IMR-90 (cell line): ENCODE measurements at regions not wholly inside any gene's neighbourhood (a gene's known extent, or its start where the extent isn't known, plus 50 kb on each side); places are given as distances from the start of the nearest gene placed in this dataset.
A peak's percentile ranks its signal among the peaks of the same experiment; 100 is the strongest.

Experiments used
- ATAC-seq: fragments of 200-7000 bp; cut with Tn5 transposase; 2 replicates; pipeline ENCODE4 v1.9.1; 2020; ENCODE audit warnings: low read depth, mild to moderate bottlenecking, moderate library complexity
- BruUV-seq: library from RNA; stranded (reverse); fragments of 400-500 nt; replicated peaks from 2 replicates; lab custom pipeline; 2021; lab: Mats Ljungman, UMichigan
- CTCF ChIA-PET: fragments of 300-600 bp; formaldehyde crosslinking; extraction: SDS; loops from one replicate; lab custom pipeline; 2021; ENCODE audit warnings: antibody characterized with exemption; lab: Yijun Ruan, JAX
- POLR2A ChIA-PET: fragments of 300-600 bp; sonication (Branson Sonifier 250); formaldehyde crosslinking; loops from one replicate; lab custom pipeline; 2022; ENCODE audit warnings: antibody characterized with exemption; ENCODE audit not compliant: unreplicated experiment; lab: Charles Lee
- DNase-seq: peaks from one replicate; pipeline ENCODE4 v3.0.0; 2013
- H2AFZ ChIP-seq: replicated peaks from 2 replicates; pipeline ENCODE3; 2013; ENCODE audit warnings: low read length, mild to moderate bottlenecking; ENCODE audit not compliant: poor library complexity
- H2AK5ac ChIP-seq: 2 replicates; pipeline ENCODE4 v1.6.1; 2013; ENCODE audit warnings: low read depth, low read length, inconsistent platforms
- H2AK9ac ChIP-seq: replicated peaks from 2 replicates; pipeline ENCODE3; 2013; ENCODE audit warnings: mild to moderate bottlenecking, low read depth, low read length, moderate library complexity; ENCODE audit not compliant: poor library complexity
- H2BK120ac ChIP-seq: 2 replicates; pipeline ENCODE4 v1.6.1; 2013; ENCODE audit warnings: low read depth, low read length, inconsistent platforms
- H2BK15ac ChIP-seq: 3 replicates; pipeline ENCODE4 v1.6.1; 2013; ENCODE audit warnings: low read depth, low read length, inconsistent platforms
- H2BK20ac ChIP-seq: 2 replicates; pipeline ENCODE4 v1.6.1; 2013; ENCODE audit warnings: low read depth, mild to moderate bottlenecking, inconsistent platforms, low read length, moderate library complexity
- H2BK5ac ChIP-seq: 2 replicates; pipeline ENCODE4 v1.6.1; 2013; ENCODE audit warnings: mild to moderate bottlenecking, low read depth, low read length, inconsistent platforms; ENCODE audit not compliant: poor library complexity, severe bottlenecking
- H3K14ac ChIP-seq: replicated peaks from 2 replicates; pipeline ENCODE4 v1.6.1; 2013; ENCODE audit warnings: low read depth, low read length, inconsistent platforms
- H3K18ac ChIP-seq: 2 replicates; pipeline ENCODE4 v1.6.1; 2013; ENCODE audit warnings: low read depth, low read length, control low read depth
- H3K23ac ChIP-seq: 2 replicates; pipeline ENCODE4 v1.6.1; 2013; ENCODE audit warnings: low read depth, low read length, inconsistent platforms
- H3K27ac ChIP-seq: 2 replicates; pipeline ENCODE4 v1.5.1; 2013; ENCODE audit warnings: mild to moderate bottlenecking, control low read depth, low read length; ENCODE audit not compliant: insufficient read depth
- H3K27me3 ChIP-seq: 2 replicates; pipeline ENCODE4 v1.6.1; 2013; ENCODE audit warnings: low read length; ENCODE audit not compliant: control insufficient read depth, insufficient read depth
- H3K36me3 ChIP-seq: 2 replicates; pipeline ENCODE4 v1.6.1; 2013; ENCODE audit warnings: low read length, mixed read lengths; ENCODE audit not compliant: control insufficient read depth, insufficient read depth
- H3K4ac ChIP-seq: 2 replicates; pipeline ENCODE4 v1.6.1; 2013; ENCODE audit warnings: low read depth, low read length, inconsistent platforms
- H3K4me1 ChIP-seq: 2 replicates; pipeline ENCODE4 v1.6.1; 2013; ENCODE audit warnings: low read length, mixed read lengths; ENCODE audit not compliant: control insufficient read depth, insufficient read depth
- H3K4me2 ChIP-seq: 2 replicates; pipeline ENCODE4 v1.6.1; 2013; ENCODE audit warnings: low read depth, mild to moderate bottlenecking, control low read depth, low read length, moderate library complexity
- H3K4me3 ChIP-seq: 2 replicates; pipeline ENCODE4 v1.5.1; 2013; ENCODE audit warnings: low read depth, mild to moderate bottlenecking, control low read depth, low read length, moderate library complexity; ENCODE audit not compliant: insufficient read depth
- H3K56ac ChIP-seq: 2 replicates; pipeline ENCODE4 v1.6.1; 2013; ENCODE audit warnings: low read length, inconsistent platforms; ENCODE audit not compliant: insufficient read depth; ENCODE audit errors: extremely low read depth
- H3K79me1 ChIP-seq, 2 experiments: 2 replicates each; pipeline ENCODE4 v1.6.1; 2013; ENCODE audit warnings: low read length in 2 of 2, inconsistent platforms in 1 of 2, low read depth in 1 of 2
- H3K9ac ChIP-seq: 2 replicates; pipeline ENCODE4 v1.6.1; 2013; ENCODE audit warnings: low read depth, low read length, control low read depth
- H3K9me1 ChIP-seq: 2 replicates; pipeline ENCODE4 v1.6.1; 2013; ENCODE audit warnings: low read length, inconsistent platforms; ENCODE audit not compliant: insufficient read depth
- H3K9me3 ChIP-seq: 2 replicates; pipeline ENCODE4 v1.6.1; 2013; ENCODE audit warnings: low read length; ENCODE audit not compliant: control insufficient read depth, insufficient read depth
- H4K20me1 ChIP-seq: 2 replicates; pipeline ENCODE4 v1.6.1; 2013; ENCODE audit warnings: low read length, inconsistent platforms; ENCODE audit not compliant: insufficient read depth
- H4K5ac ChIP-seq: 2 replicates; pipeline ENCODE4 v1.6.1; 2013; ENCODE audit warnings: mild to moderate bottlenecking, low read depth, low read length, control low read depth
- H4K8ac ChIP-seq, 2 experiments: 2 replicates each; pipeline ENCODE4 v1.6.1; 2013; ENCODE audit warnings: low read depth in 2 of 2, low read length in 2 of 2, control low read depth in 1 of 2, inconsistent platforms in 1 of 2
- H4K91ac ChIP-seq: 2 replicates; pipeline ENCODE4 v1.6.1; 2013; ENCODE audit warnings: low read depth, low read length, inconsistent platforms; ENCODE audit not compliant: insufficient read depth
- CEBPB ChIP-seq: IDR thresholded peaks from 2 replicates; pipeline ENCODE4 v1.6.1; 2012; ENCODE audit warnings: low read depth, low read length, improper control_type of control experiment
- MAFK ChIP-seq: IDR thresholded peaks from 2 replicates; pipeline ENCODE4 v1.6.1; 2012; ENCODE audit warnings: low read depth, low read length, improper control_type of control experiment
- RAD21 ChIP-seq: IDR thresholded peaks from 2 replicates; pipeline ENCODE4 v1.6.1; 2012; ENCODE audit warnings: low read length, improper control_type of control experiment
- RCOR1 ChIP-seq: IDR thresholded peaks from 2 replicates; pipeline ENCODE4 v1.6.1; 2012; ENCODE audit warnings: mild to moderate bottlenecking, low read length, improper control_type of control experiment; ENCODE audit not compliant: insufficient replicate concordance
- WGBS, 2 experiments: methylation state at CpG; one replicate each; pipeline versions ENCODE4 v1.1.5 to v1.1.7; 2013; ENCODE audit warnings: missing lambda C conversion rate in 2 of 2; ENCODE audit not compliant: insufficient read length in 1 of 2; ENCODE audit errors: extremely low coverage in 2 of 2; 5-methylcytosine and 5-hydroxymethylcytosine counted together
- dilution Hi-C: fragments of 300-500 bp; cut with HindIII; formaldehyde crosslinking; loops from one replicate; pipeline ENCODE4 v1.14.3; 2018; ENCODE audit warnings: low sequenced_read_pairs; ENCODE audit not compliant: unreplicated experiment
- in situ Hi-C: fragments of 300-500 bp; cut with MboI; formaldehyde crosslinking; loops from 3 replicates; pipeline ENCODE4 v1.14.3; 2019; ENCODE audit warnings: low sequenced_read_pairs, inconsistent platforms, mixed read lengths
- intact Hi-C: fragments of 100-400 bp; cut with micrococcal nuclease; formaldehyde crosslinking; loops from 2 replicates; pipeline ENCODE4 v1.10.0; 2022

GRCh38 chr2:150586858-150587257 lies 99.4 kb upstream of the RND3 start:
- peak overlapping the region; percentile 48; the same call in 1 of the 2 replicates for H3K23ac ChIP-seq
- peak overlapping the region; percentile 72; the same call in 1 of the 2 replicates for H3K27ac ChIP-seq
- H3K9me3 ChIP-seq = no peaks in the 10 kb centered on the region
- H3K18ac ChIP-seq = peak overlapping the region; percentile 63
- H3K36me3 ChIP-seq = no peaks in the 10 kb centered on the region
- dilution Hi-C loops = no loop called here
- peak overlapping the region; percentile 75; the same call in 1 of the 2 replicates for H2BK20ac ChIP-seq
- ATAC-seq (peak; percentile 41), DNase-seq (peak; percentile 71)
- peak overlapping the region; percentile 65 for H4K5ac ChIP-seq
- peaks cover 0 to 9% of the 10 kb centered on the region in 2 experiments; a peak in 1 of 4 replicates for H3K79me1 ChIP-seq
- TF ChIP-seq RCOR1 (no peak), MAFK (no peak), RAD21 (no peak), CEBPB (peak; percentile 60)
- intact Hi-C loops = no loop called here
- H2AK5ac ChIP-seq = peak overlapping the region; percentile 69; the same call in 1 of the 2 replicates
- ChIA-PET POLR2A (interaction anchor here (1.2 to 2.2 kb wide), 3 partner anchors 14 to 102 kb away, joined by 3 to 13 read pairs (median 9); no protein-coding TSS in a partner anchor), CTCF (interaction anchor here (0.7 to 1.0 kb wide), 2 partner anchors 19 to 24 kb away, joined by 3 to 4 read pairs; no protein-coding TSS in a partner anchor)
- H3K4me1 ChIP-seq = peaks cover 20% of the 10 kb centered on the region
- peak overlapping the region; percentile 39 for H3K14ac ChIP-seq
- 0 out of 2 replicates have a peak, but pooled peaks cover 6% of the 10 kb centered on the region for H3K9me1 ChIP-seq
- BruUV-seq = no TSS peak
- peak overlapping the region; percentile 87 for H2BK120ac ChIP-seq
- no peak overlapping the region for H2AK9ac ChIP-seq
- H3K27me3 ChIP-seq = no peaks in the 10 kb centered on the region
- in situ Hi-C loops = no loop called here
- peak overlapping the region; percentile 51 for H4K91ac ChIP-seq
- no peak overlapping the region for H3K9ac ChIP-seq
- H2AFZ ChIP-seq = no peak overlapping the region
- H2BK15ac ChIP-seq = peak overlapping the region; percentile 17; the same call in 2 of the 3 replicates
- peak overlapping the region; percentile 16; the same call in 1 of the 2 replicates for H3K56ac ChIP-seq
- peak overlapping the region; percentile 87 for H2BK5ac ChIP-seq
- no CpG with 5 or more reads among the region's 3 CpGs for WGBS, 2 experiments
- peak overlapping the region in 1 of 2 experiments; percentile 63; a peak in 2 of 4 replicates for H4K8ac ChIP-seq
- H3K4me2 ChIP-seq = no peak overlapping the region; the same call in 1 of the 2 replicates
- peak overlapping the region; percentile 69 for H3K4ac ChIP-seq
- no peak overlapping the region for H3K4me3 ChIP-seq
- no peaks in the 10 kb centered on the region for H4K20me1 ChIP-seq
